Tibial artery (tissue), 4 donors: ENCODE measurements at regions not wholly inside any gene's neighbourhood (a gene's known extent, or its start where the extent isn't known, plus 50 kb on each side); places are given as distances from the start of the nearest gene placed in this dataset.

Source experiments
- DNase-seq, 2 donors: peaks; one replicate each; pipeline ENCODE4 v3.0.0-alpha.2; 2019
- H3K27ac ChIP-seq, 2 donors: fragments of 200-600 bp; sonication (generic) in 1 of 2; 1 replicate in 1 of 2; 2 replicates in 1 of 2; pipeline ENCODE4 v1.5.1; 2018 to 2019; ENCODE audit warnings: mild to moderate bottlenecking in 1 of 2
- H3K27me3 ChIP-seq, 2 donors: fragments of 200-600 bp; sonication (generic) in 1 of 2; one replicate each; pipeline versions ENCODE4 v1.5.1 to v1.6.0; 2016 to 2019
- H3K36me3 ChIP-seq, 3 donors: fragments of 200-600 bp; sonication (generic) in 2 of 3; one replicate each; pipeline ENCODE4 v1.5.1; 2016 to 2019; ENCODE audit warnings: mild to moderate bottlenecking in 2 of 3
- H3K4me1 ChIP-seq, 4 donors: fragments of 200-600 bp; sonication (generic) in 2 of 4; 1 replicate in 3 of 4; 2 replicates in 1 of 4; pipeline ENCODE4 v1.5.1; 2016 to 2019
- H3K4me3 ChIP-seq, 2 donors: fragments of 200-600 bp; sonication (generic) in 1 of 2; 1 replicate in 1 of 2; 2 replicates in 1 of 2; pipeline ENCODE4 v1.5.1; 2018 to 2019; ENCODE audit warnings: mild to moderate bottlenecking in 2 of 2
- H3K9me3 ChIP-seq, 3 donors: fragments of 200-600 bp; sonication (generic) in 1 of 3; one replicate each; pipeline ENCODE4 v1.5.1; 2016 to 2019
- intact Hi-C: fragments of 100-400 bp; cut with DNase I; formaldehyde crosslinking; loops from one replicate; pipeline ENCODE4 v1.15.0; 2023; ENCODE audit warnings: low total_unique reads
- TF ChIP-seq, protein P1 (sequence below), 2 experiments: fragments of 200-600 bp in 1 of 2; fragments of 450-650 bp in 1 of 2; IDR thresholded peaks; one replicate each; pipeline ENCODE4 v1.5.1; 2017 to 2019; ENCODE audit warnings: antibody characterized with exemption in 2 of 2, mild to moderate bottlenecking in 1 of 2, moderate library complexity in 1 of 2

DNA sequence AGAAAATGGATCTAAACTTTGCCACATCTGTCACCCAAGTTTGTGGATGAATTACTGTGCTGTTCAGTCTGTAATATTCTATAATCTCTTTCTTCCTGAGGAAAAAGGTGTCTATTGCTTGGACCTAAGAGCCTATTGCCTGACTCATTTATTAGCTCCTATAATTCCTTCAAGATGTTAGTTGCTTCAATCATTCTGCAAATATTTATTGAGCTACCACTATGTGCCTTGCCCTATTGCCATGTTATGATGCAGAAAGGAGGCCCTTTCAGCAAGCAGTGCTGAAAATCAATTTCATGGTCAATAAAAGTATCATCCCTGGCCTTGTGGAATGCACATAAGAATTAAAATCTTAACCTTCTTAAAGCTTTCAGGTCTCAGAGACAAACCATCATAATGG, 113.6 kb downstream of the CCER1 start:
- Histone ChIP-seq H3K9me3 (no peaks in the 10 kb centered on the region), H3K4me1 (no peaks in the 10 kb centered on the region), H3K27me3 (no peaks in the 10 kb centered on the region), H3K36me3 (no peaks in the 10 kb centered on the region), H3K4me3 (no peak overlapping the region), H3K27ac (no peak overlapping the region)
- TF ChIP-seq, protein P1, sequence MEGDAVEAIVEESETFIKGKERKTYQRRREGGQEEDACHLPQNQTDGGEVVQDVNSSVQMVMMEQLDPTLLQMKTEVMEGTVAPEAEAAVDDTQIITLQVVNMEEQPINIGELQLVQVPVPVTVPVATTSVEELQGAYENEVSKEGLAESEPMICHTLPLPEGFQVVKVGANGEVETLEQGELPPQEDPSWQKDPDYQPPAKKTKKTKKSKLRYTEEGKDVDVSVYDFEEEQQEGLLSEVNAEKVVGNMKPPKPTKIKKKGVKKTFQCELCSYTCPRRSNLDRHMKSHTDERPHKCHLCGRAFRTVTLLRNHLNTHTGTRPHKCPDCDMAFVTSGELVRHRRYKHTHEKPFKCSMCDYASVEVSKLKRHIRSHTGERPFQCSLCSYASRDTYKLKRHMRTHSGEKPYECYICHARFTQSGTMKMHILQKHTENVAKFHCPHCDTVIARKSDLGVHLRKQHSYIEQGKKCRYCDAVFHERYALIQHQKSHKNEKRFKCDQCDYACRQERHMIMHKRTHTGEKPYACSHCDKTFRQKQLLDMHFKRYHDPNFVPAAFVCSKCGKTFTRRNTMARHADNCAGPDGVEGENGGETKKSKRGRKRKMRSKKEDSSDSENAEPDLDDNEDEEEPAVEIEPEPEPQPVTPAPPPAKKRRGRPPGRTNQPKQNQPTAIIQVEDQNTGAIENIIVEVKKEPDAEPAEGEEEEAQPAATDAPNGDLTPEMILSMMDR (IDR thresholded peaks at IDR 0.05), result no peak
- intact Hi-C loops, result no loop called here
- DNase-seq, result no peak

DNA sequence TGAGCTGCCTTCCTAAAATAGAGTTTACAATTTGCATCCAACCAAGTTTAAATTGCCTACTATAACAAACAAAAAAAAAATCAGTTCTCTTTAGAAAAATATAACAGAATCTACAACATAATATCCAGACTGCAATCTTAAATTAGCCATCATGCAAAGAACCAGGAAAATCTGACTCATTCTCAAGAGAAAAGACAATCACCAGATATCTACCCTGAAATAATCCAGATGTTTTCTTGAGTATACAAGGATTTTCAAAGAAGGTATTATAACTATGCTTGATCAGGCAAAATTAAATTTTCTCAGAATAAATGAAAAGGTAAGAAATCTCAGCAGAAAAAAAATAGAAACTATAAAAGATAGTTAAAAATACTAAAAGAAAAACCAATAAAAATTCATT, 115.6 kb downstream of the CCER1 start:
- Histone ChIP-seq H3K4me1 (no peaks in the 10 kb centered on the region), H3K4me3 (no peak overlapping the region), H3K27ac (no peak overlapping the region), H3K27me3 (no peaks in the 10 kb centered on the region), H3K9me3 (no peaks in the 10 kb centered on the region), H3K36me3 (no peaks in the 10 kb centered on the region)
- intact Hi-C loops, result no loop called here
- TF ChIP-seq, protein P1 (IDR thresholded peaks at IDR 0.05), result no peak
- no peak for DNase-seq

GRCh38 chr12:90836689-90837088, 118.3 kb downstream of the CCER1 start:
- Histone ChIP-seq H3K4me3 (no peak overlapping the region), H3K27ac (no peak overlapping the region), H3K4me1 (no peaks in the 10 kb centered on the region), H3K36me3 (no peaks in the 10 kb centered on the region), H3K9me3 (no peaks in the 10 kb centered on the region), H3K27me3 (no peaks in the 10 kb centered on the region)
- no peak for DNase-seq
- TF ChIP-seq, protein P1 (IDR thresholded peaks at IDR 0.05), result no peak
- intact Hi-C loops, result no loop called here

DNA sequence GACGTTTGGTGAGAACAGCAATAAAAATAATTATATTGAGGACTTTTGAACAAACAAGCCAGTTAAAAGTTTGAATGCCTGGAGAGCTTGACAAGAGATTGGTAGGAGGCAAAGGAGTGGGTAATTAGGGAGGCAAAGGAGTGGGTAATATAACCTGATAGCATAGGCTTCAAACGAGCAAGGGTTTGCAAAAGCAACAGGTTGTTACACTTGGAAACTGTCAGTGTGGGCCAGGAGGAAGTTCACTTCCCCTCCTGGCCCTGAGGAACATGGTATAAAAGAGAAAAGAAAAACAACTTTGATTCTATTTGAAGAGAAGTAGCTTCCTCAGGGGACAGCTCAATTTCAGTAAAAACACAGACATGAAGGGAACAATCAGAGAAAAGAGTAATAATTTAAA, 121.7 kb downstream of the CCER1 start:
- DNase-seq, result no peak
- intact Hi-C loops, result no loop called here
- Histone ChIP-seq H3K27ac (no peak overlapping the region), H3K36me3 (no peaks in the 10 kb centered on the region), H3K27me3 (no peaks in the 10 kb centered on the region), H3K4me3 (no peak overlapping the region), H3K4me1 (no peaks in the 10 kb centered on the region), H3K9me3 (no peaks in the 10 kb centered on the region)
- TF ChIP-seq, protein P1 (IDR thresholded peaks at IDR 0.05), result no peak

DNA sequence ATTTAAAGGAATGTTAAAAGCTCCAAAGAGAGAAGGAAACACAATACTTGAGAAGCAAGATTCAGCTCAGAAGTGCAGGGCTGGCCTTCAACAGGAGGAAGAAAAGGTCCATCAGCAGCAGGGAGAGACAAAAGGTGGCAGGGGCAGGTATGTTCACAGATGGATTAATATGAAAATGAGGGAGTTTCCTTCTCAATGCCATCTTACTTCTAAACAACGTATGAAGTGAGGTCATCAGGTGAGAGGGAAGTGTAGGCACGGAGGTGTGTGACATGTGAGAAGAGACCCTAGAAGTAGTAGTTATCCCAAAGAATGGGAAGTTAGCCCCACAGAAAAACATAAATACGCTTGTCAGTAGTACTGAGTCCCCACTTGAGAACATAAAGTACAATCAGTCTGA, 122.5 kb downstream of the CCER1 start:
- Histone ChIP-seq H3K36me3 (no peaks in the 10 kb centered on the region), H3K9me3 (no peaks in the 10 kb centered on the region), H3K4me3 (no peak overlapping the region), H3K27me3 (no peaks in the 10 kb centered on the region), H3K27ac (no peak overlapping the region), H3K4me1 (no peaks in the 10 kb centered on the region)
- DNase-seq, result no peak
- intact Hi-C loops, result no loop called here
- TF ChIP-seq, protein P1 (IDR thresholded peaks at IDR 0.05), result no peak

GRCh38 chr12:90831712-90832111, 123.3 kb downstream of the CCER1 start:
- Histone ChIP-seq H3K36me3 (no peaks in the 10 kb centered on the region), H3K9me3 (no peaks in the 10 kb centered on the region), H3K27me3 (no peaks in the 10 kb centered on the region), H3K27ac (no peak overlapping the region), H3K4me1 (no peaks in the 10 kb centered on the region), H3K4me3 (no peak overlapping the region)
- no peak for DNase-seq
- TF ChIP-seq, protein P1 (IDR thresholded peaks at IDR 0.05), result no peak
- intact Hi-C loops, result no loop called here
